LNCAP (cell line): ENCODE measurements at regions not wholly inside any gene's neighbourhood (a gene's known extent, or its start where the extent isn't known, plus 50 kb on each side); places are given as distances from the start of the nearest gene placed in this dataset.

Experiments
- TF ChIP-seq, protein P1 (sequence below): fragments of 450-650 bp; IDR thresholded peaks from 2 replicates; pipeline ENCODE4 v1.5.1; 2017; ENCODE audit warnings: mild to moderate bottlenecking

DNA sequence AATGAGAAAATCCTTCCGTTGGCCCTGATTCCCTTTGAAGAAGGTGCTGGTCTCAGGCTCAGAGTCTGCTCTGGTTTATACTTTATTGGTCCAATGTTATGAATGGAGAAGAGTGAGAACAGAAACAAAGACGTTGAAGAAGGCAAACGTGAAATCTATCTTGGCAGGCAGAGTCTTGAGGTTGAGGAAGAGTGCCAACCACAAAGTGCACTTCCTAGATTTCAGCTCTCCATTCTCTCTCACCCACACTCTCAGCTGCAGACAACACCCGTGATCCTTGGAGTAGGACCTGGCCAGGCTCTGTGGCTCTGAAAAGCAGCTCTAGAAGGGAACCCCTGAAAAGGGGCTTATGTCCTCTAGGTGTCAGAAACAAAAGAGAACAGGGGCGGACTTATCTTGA is 128.9 kb upstream of the PLXNA4 start:
- TF ChIP-seq, protein P1, sequence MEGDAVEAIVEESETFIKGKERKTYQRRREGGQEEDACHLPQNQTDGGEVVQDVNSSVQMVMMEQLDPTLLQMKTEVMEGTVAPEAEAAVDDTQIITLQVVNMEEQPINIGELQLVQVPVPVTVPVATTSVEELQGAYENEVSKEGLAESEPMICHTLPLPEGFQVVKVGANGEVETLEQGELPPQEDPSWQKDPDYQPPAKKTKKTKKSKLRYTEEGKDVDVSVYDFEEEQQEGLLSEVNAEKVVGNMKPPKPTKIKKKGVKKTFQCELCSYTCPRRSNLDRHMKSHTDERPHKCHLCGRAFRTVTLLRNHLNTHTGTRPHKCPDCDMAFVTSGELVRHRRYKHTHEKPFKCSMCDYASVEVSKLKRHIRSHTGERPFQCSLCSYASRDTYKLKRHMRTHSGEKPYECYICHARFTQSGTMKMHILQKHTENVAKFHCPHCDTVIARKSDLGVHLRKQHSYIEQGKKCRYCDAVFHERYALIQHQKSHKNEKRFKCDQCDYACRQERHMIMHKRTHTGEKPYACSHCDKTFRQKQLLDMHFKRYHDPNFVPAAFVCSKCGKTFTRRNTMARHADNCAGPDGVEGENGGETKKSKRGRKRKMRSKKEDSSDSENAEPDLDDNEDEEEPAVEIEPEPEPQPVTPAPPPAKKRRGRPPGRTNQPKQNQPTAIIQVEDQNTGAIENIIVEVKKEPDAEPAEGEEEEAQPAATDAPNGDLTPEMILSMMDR = no peak

DNA sequence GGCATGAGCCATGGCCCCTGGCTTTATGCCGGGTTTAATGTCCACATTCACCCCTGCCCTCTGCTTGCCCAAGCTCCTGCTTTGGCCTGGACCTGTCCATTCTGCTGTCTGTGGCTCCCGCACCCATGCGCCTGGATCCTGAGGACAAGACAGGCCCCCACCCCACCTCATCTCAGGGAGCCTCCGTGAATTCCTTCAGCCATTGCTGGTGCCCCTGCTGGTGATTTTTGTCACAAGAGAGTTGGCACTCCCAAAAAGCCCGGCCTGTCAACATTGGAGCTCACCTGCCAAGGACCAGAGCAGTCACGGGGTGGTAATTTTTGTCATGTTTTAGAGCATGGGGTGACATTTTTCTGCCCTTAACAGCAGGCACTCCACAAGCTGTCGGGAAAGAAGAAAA is 127.5 kb upstream of the PLXNA4 start:
- TF ChIP-seq, protein P1 = no peak

DNA sequence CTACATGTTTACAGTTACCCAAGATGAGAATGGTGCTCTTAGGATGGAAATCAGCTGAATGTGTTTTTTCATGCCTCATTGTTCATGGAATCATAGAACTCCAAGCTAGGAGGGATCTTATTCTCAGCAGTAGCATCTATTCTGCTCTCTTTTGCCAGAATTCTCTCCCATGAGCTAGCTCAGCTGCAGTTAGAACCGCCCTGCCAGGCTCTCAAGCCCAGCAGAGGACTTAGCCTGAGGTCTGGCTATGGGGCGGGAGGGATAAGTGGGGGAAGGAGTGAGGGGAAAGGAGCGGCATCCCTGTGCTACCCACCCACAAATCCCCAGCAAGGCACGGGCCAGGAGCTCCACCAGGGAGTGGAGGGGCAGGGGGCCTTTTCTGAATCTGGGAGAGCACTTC is 120.7 kb upstream of the PLXNA4 start:
- TF ChIP-seq, protein P1 = no peak

DNA sequence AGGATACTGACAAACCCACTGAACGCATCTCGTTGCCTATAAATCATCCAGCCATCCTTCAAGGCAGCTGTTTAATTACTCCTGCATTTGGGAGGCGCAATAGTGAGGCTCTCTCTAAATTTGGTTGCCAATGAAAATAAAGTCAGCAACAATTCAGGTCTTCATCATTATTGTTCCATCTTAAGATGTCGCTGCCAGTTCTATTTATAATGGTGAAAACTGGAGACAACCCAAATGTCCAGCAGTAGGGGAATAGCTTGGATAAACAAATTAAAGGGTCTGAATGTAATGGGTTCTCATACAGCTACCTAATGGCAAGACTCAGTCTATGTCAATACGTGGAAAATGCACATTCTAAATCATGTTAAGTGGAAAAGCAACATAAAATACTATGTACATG is 120.1 kb upstream of the PLXNA4 start:
- TF ChIP-seq, protein P1 = no peak

DNA sequence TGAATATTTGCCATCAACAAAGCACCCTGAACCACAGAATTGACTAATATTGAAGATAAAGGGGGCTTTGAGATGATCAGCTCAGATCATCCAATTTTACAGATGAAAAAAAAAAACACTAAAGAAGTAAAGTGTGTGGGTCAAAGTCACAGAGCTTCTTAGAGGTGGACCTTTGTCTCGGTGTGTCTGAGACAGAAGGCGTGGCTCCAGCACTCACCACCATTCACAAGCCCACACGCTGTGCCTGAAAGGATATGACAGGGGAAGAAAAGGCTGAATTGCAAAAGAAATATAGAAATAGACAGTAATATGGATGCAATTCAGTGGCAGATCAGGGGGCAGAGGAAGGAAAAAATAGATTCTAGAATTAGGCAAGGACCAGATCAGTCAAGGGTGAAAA is 114.9 kb upstream of the PLXNA4 start:
- TF ChIP-seq, protein P1 = no peak

DNA sequence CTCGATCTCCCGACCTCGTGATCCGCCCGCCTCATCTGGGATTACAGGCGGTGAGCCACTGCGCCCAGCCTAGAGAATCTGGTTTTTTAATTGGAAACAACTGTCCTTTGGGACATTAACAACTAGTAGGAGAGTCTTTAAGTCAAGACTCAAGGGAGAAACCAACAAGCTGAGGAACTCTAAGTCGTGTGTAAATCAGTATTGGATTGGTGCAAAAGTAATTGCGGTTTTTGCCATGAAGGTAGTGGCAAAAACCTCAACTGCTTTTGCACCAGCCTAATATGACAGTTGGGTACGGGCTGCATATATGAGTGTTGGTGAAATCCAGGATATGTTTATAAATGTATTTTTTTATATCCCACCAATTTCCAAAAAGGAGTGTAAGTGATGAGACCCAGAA is 113.9 kb upstream of the PLXNA4 start:
- TF ChIP-seq, protein P1 = no peak

DNA sequence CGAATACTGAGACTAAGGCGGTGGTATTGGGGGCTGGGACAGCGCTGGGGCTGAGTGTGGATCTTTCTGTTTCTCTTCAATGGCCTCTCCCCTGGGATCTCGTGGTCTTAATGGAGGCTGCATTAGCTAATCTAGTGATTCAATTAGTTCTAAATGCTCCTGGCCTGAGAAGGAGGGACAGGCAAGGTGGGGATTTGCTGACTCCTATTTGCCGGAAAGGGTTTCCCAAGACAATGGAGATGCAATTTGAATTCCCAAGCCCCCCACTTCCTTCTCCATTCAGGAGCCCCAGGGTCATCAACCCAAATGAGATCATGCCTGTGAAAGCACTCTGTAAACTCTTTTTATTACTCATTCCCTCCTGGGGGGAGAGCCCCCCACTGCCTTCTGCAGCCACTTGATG is 111.7 kb upstream of the PLXNA4 start:
- TF ChIP-seq, protein P1 = no peak

DNA sequence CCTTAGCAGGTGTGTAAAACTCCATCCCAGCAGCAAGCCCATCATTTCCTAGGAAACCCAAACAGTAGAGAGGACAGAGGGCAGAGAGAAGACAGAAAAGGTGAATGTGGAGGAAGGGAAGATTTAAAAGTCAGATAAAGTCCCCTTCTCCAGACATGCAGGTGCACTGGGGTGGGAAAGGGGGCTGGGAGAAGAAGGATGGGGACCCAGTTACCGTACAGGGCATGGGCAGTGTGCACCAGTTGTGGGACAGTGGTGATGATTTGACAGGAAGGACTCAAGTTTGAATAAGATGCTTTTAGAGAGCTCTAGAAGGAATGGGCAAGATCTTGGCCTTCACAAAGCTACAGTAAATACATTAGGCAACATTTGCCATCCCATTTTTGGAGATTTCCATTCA is 110.7 kb upstream of the PLXNA4 start:
- TF ChIP-seq, protein P1 = no peak
